ENCODE measurements at regions not wholly inside any gene's neighbourhood (a gene's known extent, or its start where the extent isn't known, plus 50 kb on each side); places are given as distances from the start of the nearest gene placed in this dataset.

GRCh38 chr20:60636417-60636816 lies 615.6 kb upstream of the CDH4 start:
- no peak for DNase-seq (ENCODE audit: low read depth in 2 of 2)

GRCh38 chr20:60637801-60638200 lies 614.3 kb upstream of the CDH4 start:
- no peak for DNase-seq (ENCODE audit: low read depth in 2 of 2)

GRCh38 chr20:60638430-60639098 lies 613.5 kb upstream of the CDH4 start:
- DNase-seq (ENCODE audit: low read depth in 2 of 2), result no peak

GRCh38 chr20:60641879-60642447 lies 610.1 kb upstream of the CDH4 start:
- DNase-seq (ENCODE audit: low read depth in 2 of 2), result no peak

GRCh38 chr20:60642541-60642940 lies 609.5 kb upstream of the CDH4 start:
- no peak for DNase-seq (ENCODE audit: low read depth in 2 of 2)

- no peak for DNase-seq (ENCODE audit: low read depth in 2 of 2)
These were observed 603.5 kb upstream of the CDH4 start for GRCh38 chr20:60648556-60648955.

- DNase-seq (ENCODE audit: low read depth in 2 of 2), result no peak
These were observed 602.5 kb upstream of the CDH4 start for GRCh38 chr20:60649541-60649940.

- no peak for DNase-seq (ENCODE audit: low read depth in 2 of 2)
These were observed 602.0 kb upstream of the CDH4 start for GRCh38 chr20:60650087-60650486.

DNA sequence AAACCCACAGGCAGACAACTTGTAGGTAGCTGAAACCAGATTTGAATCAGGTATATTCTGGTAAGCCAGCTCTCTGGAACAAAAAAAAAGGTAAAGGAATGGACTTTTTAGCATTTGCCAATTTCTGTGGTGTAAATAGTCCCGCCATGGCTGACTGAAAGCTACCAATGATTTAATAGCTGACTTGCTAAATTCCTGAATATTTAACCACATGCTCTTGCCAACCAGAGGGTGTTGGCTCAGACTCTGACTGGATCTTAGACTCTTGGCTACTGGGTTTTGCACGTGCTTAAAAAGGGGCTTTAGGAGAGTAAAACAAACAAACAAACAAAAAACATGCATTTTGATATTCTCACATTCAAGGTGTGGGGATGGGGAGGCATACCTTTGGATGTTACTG lies 600.0 kb upstream of the CDH4 start:
- no peak for DNase-seq (ENCODE audit: low read depth in 2 of 2)

- no peak for DNase-seq (ENCODE audit: low read depth in 2 of 2)
These were observed 599.4 kb upstream of the CDH4 start for GRCh38 chr20:60652615-60653014.

DNA sequence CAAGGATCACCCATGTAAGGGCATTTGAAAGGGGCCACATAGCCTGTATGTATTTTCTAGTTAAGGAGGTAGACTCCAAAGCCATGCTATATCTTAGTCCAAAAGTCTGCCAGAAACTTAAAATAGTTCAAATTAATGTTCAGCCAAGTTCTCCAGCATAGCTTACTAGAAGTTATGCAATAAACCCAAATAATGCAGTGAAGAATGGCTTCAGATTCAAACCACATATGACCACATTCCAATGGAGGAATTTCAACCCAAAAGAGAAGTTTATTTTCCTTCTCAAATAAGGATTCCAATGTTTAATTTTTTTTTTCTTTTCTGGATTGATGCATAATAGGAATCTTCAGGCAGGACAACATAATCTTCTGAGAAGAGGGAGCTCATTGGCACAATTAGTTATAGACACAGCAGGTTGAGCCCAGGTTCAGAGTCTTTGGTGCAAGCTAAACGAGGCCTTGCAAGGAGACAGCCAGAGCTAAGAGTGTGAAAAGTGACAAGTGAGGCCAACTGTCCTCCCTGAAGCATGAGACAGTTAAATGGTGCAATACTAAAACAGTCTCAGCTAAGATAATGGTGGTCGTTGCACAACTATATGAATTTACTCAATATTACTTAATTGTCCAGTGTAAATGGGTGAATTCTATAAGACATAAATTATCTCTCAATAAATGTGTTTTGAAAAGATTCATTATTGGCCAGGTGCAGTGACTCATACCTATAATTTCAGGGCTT lies 598.8 kb upstream of the CDH4 start:
- no peak for DNase-seq (ENCODE audit: low read depth in 2 of 2)

- no peak for DNase-seq (ENCODE audit: low read depth in 2 of 2)
These were observed 593.4 kb upstream of the CDH4 start for GRCh38 chr20:60658681-60659080.

DNA sequence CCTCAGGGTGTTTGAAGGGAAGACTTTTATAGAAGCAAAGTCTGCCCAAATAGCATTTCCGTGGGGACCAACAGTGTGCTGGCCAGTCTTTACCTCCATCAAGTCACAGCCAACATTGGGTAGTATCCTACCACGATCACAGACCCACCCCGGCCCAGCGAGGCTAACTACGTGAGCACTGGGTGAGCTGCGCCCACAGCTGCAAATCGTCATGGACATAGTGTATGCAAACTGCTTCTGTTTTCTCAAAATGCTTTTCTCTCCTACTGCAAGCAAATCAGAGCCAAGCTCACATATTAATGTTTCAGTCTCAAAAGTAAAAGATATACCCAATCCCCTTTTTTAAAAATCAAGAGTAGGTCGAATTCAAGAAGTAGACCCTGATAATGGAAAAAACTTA lies 592.8 kb upstream of the CDH4 start:
- DNase-seq (ENCODE audit: low read depth in 2 of 2), result no peak

GRCh38 chr20:60662307-60662706 lies 589.8 kb upstream of the CDH4 start:
- DNase-seq (ENCODE audit: low read depth in 2 of 2), result no peak

GRCh38 chr20:60664106-60664505 lies 588.0 kb upstream of the CDH4 start:
- no peak for DNase-seq (ENCODE audit: low read depth in 2 of 2)

GRCh38 chr20:60667641-60668040 lies 584.4 kb upstream of the CDH4 start:
- no peak for DNase-seq (ENCODE audit: low read depth in 2 of 2)

- no peak for DNase-seq (ENCODE audit: low read depth in 2 of 2)
These were observed 582.9 kb upstream of the CDH4 start for GRCh38 chr20:60669211-60669610.

DNA sequence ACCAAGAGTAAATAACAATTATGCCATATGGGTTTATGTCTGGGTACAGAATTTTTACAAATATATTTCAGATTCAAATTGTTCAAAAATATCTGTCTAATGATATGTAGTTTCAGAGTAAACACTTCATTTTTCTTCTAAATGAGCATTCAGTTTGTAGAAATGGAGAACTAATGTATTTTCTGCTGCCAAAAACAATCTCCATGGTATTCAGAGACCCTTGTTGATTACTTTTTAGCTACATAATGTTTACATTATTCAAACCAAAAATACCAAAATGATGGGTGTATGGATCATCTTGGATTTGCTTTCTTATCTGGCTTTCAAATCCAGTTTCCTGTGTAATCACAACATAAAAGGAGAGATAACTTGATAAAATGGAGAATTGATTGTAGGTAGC lies 576.0 kb upstream of the CDH4 start:
- no peak for DNase-seq (ENCODE audit: low read depth in 2 of 2)

GRCh38 chr20:60677819-60678218 lies 574.2 kb upstream of the CDH4 start:
- no peak for DNase-seq (ENCODE audit: low read depth in 2 of 2)

- DNase-seq (ENCODE audit: low read depth in 2 of 2), result no peak
These were observed 571.5 kb upstream of the CDH4 start for GRCh38 chr20:60680554-60680953.

GRCh38 chr20:60687213-60687612 lies 564.8 kb upstream of the CDH4 start:
- no peak for DNase-seq (ENCODE audit: low read depth in 2 of 2)

DNA sequence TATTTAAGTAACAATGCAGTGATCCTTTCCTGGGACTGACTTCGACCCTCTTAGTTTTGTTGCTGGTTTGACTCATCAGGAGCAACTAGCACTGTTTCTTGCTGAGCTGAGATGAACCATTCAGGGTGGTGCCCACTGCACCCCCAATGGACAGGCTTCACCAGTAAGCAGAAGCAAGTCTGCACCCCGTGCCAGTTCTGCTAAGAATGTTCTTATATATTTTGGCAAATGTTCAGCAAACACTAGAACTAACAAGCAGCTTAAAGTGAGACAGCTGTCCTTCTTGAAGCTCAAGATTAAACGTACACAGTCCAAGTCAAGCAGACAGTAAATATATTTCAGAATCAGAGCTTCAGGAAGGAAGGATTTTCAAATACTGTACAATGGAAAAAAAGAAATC lies 561.3 kb upstream of the CDH4 start:
- no peak for DNase-seq (ENCODE audit: low read depth in 2 of 2)

DNA sequence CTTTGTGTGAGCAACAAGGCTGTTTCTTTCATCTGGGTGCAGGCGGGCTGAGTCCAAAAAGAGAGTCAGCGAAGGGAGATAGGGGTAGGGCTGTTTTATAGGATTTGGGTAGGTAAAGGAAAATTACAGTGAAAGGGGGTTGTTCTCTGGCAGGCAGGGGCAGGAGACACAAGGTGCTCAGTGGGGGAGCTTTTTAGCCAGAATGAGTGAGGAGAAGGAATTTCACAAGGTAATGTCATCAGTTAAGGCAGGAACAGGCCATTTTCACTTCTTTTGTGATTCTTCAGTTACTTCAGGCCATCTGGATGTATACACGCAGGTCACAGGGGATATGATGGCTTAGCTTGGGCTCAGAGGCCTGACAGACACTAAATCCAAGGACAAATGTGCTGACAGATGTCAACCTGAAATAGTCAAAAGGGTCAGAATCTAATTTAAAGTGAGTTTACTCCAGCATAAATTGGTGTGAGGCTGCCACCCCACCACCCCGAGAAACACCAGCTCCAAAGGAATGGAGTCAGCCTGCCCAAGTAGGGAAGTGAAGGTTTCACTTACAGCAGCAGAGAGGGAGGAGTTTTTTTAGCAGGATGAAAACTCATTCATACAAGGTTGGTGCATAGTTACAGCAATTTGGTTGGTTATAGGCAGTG lies 560.0 kb upstream of the CDH4 start:
- DNase-seq (ENCODE audit: low read depth in 2 of 2), result no peak

Measured in stimulated activated CD8-positive, alpha-beta memory T cell treated with anti-CD3 and anti-CD28 coated beads, Interleukin-7, amount 100 ng/mL, for 1 hour (primary cell).